H1 (cell line): ENCODE measurements at regions not wholly inside any gene's neighbourhood (a gene's known extent, or its start where the extent isn't known, plus 50 kb on each side); places are given as distances from the start of the nearest gene placed in this dataset.

Experiments used
- CTCF ChIA-PET: fragments of 300-600 bp; sonication (Branson Sonifier 250); formaldehyde crosslinking; loops from one replicate; lab custom pipeline; 2021; ENCODE audit not compliant: partially characterized antibody; lab: Charles Lee
- POLR2A ChIA-PET: fragments of 300-600 bp; sonication (Branson Sonifier 250); formaldehyde crosslinking; loops from one replicate; lab custom pipeline; 2021; ENCODE audit warnings: inconsistent platforms; ENCODE audit not compliant: partially characterized antibody; lab: Charles Lee
- DNase-seq, 2 experiments: peaks; one replicate each; pipeline versions ENCODE4 v3.0.0 to v3.0.0-alpha.2; 2010 to 2022; ENCODE audit warnings: low spot score in 2 of 2, low read depth in 1 of 2, mixed read lengths in 1 of 2
- FAIRE-seq: peaks from 2 replicates; lab custom pipeline; 2011; peaks lifted over from hg19 to GRCh38; lab: Jason Lieb, UNC
- H2AFZ ChIP-seq: 2 replicates; pipeline ENCODE4 v1.8.1; 2012; ENCODE audit warnings: low read length, inconsistent platforms
- H2AK5ac ChIP-seq: 2 replicates; pipeline ENCODE4 v1.6.1; 2013; ENCODE audit warnings: low read depth, low read length
- H2BK120ac ChIP-seq: replicated peaks from 2 replicates; pipeline ENCODE3; 2013; ENCODE audit warnings: low read depth, low read length, inconsistent platforms
- H2BK12ac ChIP-seq: 2 replicates; pipeline ENCODE4 v1.6.1; 2013; ENCODE audit warnings: low read depth, low read length
- H2BK15ac ChIP-seq: 2 replicates; pipeline ENCODE4 v1.6.1; 2013; ENCODE audit warnings: low read length
- H2BK20ac ChIP-seq: 2 replicates; pipeline ENCODE4 v1.6.1; 2013; ENCODE audit warnings: low read length
- H2BK5ac ChIP-seq: 2 replicates; pipeline ENCODE4 v1.6.1; 2013; ENCODE audit warnings: low read depth, low read length
- H3K14ac ChIP-seq: 2 replicates; pipeline ENCODE4 v1.6.1; 2013; ENCODE audit warnings: inconsistent platforms; ENCODE audit not compliant: insufficient read length
- H3K18ac ChIP-seq: 2 replicates; pipeline ENCODE4 v1.6.1; 2013; ENCODE audit warnings: low read length; ENCODE audit errors: extremely low read depth
- H3K23ac ChIP-seq: 2 replicates; pipeline ENCODE4 v1.6.1; 2013; ENCODE audit warnings: inconsistent platforms; ENCODE audit not compliant: insufficient read length
- H3K23me2 ChIP-seq: 2 replicates; pipeline ENCODE4 v1.6.1; 2013; ENCODE audit warnings: low read depth, low read length
- H3K27ac ChIP-seq: 2 replicates; pipeline ENCODE4 v1.6.1; 2011; ENCODE audit warnings: low read depth, low read length, inconsistent platforms
- H3K27me3 ChIP-seq, 4 experiments: replicated peaks in 1 of 4; 1 replicate in 1 of 4; 2 replicates in 3 of 4; pipeline versions ENCODE4 v1.6.1 to v1.8.1; 2011 to 2013; ENCODE audit warnings: low read length in 3 of 4, mild to moderate bottlenecking in 3 of 4, inconsistent platforms in 2 of 4, mixed read lengths in 2 of 4, moderate library complexity in 1 of 4; ENCODE audit not compliant: control insufficient read depth in 3 of 4, insufficient read depth in 3 of 4; ENCODE audit errors: extremely low read depth in 1 of 4
- H3K36me3 ChIP-seq, 4 experiments: 2 replicates each; pipeline versions ENCODE4 v1.6.1 to v1.8.1; 2011 to 2013; ENCODE audit warnings: mild to moderate bottlenecking in 4 of 4, low read length in 3 of 4, moderate library complexity in 2 of 4, control low read depth in 1 of 4, inconsistent platforms in 1 of 4; ENCODE audit not compliant: insufficient read depth in 4 of 4, control insufficient read depth in 2 of 4
- H3K4ac ChIP-seq: replicated peaks from 2 replicates; pipeline ENCODE3; 2013; ENCODE audit warnings: low read length, low read depth, mixed read lengths, inconsistent platforms; ENCODE audit not compliant: insufficient read length
- H3K4me1 ChIP-seq, 4 experiments: replicated peaks in 1 of 4; 1 replicate in 1 of 4; 2 replicates in 3 of 4; pipeline versions ENCODE4 v1.6.1 to v1.8.1; 2011 to 2013; ENCODE audit warnings: low read length in 3 of 4, inconsistent platforms in 2 of 4, mixed read lengths in 1 of 4; ENCODE audit not compliant: insufficient read depth in 4 of 4, control insufficient read depth in 3 of 4
- H3K4me2 ChIP-seq, 2 experiments: 2 replicates each; pipeline versions ENCODE4 v1.6.1 to v1.8.1; 2011 to 2013; ENCODE audit warnings: low read depth in 2 of 2, low read length in 2 of 2, control low read depth in 1 of 2, inconsistent platforms in 1 of 2, mild to moderate bottlenecking in 1 of 2; ENCODE audit not compliant: insufficient read depth in 1 of 2
- H3K4me3 ChIP-seq, 4 experiments: fragments of 200-600, 300-600 bp in 1 of 4; sonication (generic), shearing (Covaris generic), sonication (Bioruptor Twin) in 1 of 4; 2 replicates each; pipeline versions ENCODE4 v1.5.1 to v1.8.1; 2011 to 2016; ENCODE audit warnings: low read length in 4 of 4, low read depth in 3 of 4, control low read depth in 2 of 4, inconsistent platforms in 2 of 4, mild to moderate bottlenecking in 2 of 4, mixed read lengths in 1 of 4, moderate library complexity in 1 of 4; ENCODE audit not compliant: insufficient read depth in 2 of 4; ENCODE audit errors: extremely low read depth in 1 of 4
- H3K56ac ChIP-seq: replicated peaks from 2 replicates; pipeline ENCODE3; 2013; ENCODE audit warnings: low read depth, mild to moderate bottlenecking, mixed read lengths, low read length, inconsistent platforms; ENCODE audit not compliant: insufficient read length
- H3K79me1 ChIP-seq: 2 replicates; pipeline ENCODE4 v1.6.1; 2013; ENCODE audit warnings: low read depth, low read length, control low read depth
- H3K79me2 ChIP-seq, 2 experiments: 2 replicates each; pipeline versions ENCODE4 v1.6.1 to v1.8.1; 2012 to 2013; ENCODE audit warnings: low read length in 2 of 2, mild to moderate bottlenecking in 2 of 2, inconsistent platforms in 1 of 2; ENCODE audit not compliant: insufficient read depth in 2 of 2, control insufficient read depth in 1 of 2
- H3K9ac ChIP-seq, 4 experiments: replicated peaks in 1 of 4; 1 replicate in 1 of 4; 2 replicates in 3 of 4; pipeline versions ENCODE4 v1.6.1 to v1.8.1; 2011 to 2013; ENCODE audit warnings: low read depth in 3 of 4, low read length in 3 of 4, control low read depth in 2 of 4, mild to moderate bottlenecking in 2 of 4, moderate library complexity in 2 of 4, inconsistent platforms in 1 of 4; ENCODE audit errors: extremely low read depth in 1 of 4
- H3K9me3 ChIP-seq, 2 experiments: 2 replicates each; pipeline versions ENCODE4 v1.6.1 to v1.8.1; 2012 to 2013; ENCODE audit warnings: mild to moderate bottlenecking in 2 of 2, moderate library complexity in 2 of 2, control low read depth in 1 of 2, inconsistent platforms in 1 of 2, low read depth in 1 of 2, low read length in 1 of 2, mixed read lengths in 1 of 2; ENCODE audit not compliant: insufficient read depth in 2 of 2
- H4K20me1 ChIP-seq, 2 experiments: replicated peaks in 1 of 2; 2 replicates each; pipeline versions ENCODE3 to v1.8.1; 2011 to 2013; ENCODE audit warnings: inconsistent platforms in 2 of 2, low read length in 2 of 2, mild to moderate bottlenecking in 1 of 2; ENCODE audit not compliant: insufficient read depth in 2 of 2, control insufficient read depth in 1 of 2
- H4K5ac ChIP-seq: 2 replicates; pipeline ENCODE4 v1.6.1; 2013; ENCODE audit warnings: low read length, low read depth, mixed read lengths, inconsistent platforms; ENCODE audit not compliant: insufficient read length
- H4K8ac ChIP-seq: 2 replicates; pipeline ENCODE4 v1.8.0; 2013; ENCODE audit warnings: mild to moderate bottlenecking, moderate library complexity, low read length, inconsistent platforms; ENCODE audit not compliant: insufficient read depth; ENCODE audit errors: extremely low read depth
- H4K91ac ChIP-seq: replicated peaks from 2 replicates; pipeline ENCODE3; 2013; ENCODE audit warnings: low read length, mixed read lengths, inconsistent platforms; ENCODE audit not compliant: insufficient read length
- BCL11A ChIP-seq, 2 experiments: IDR thresholded peaks; one replicate each; pipeline ENCODE4 v1.6.1; 2011; ENCODE audit warnings: low read depth in 2 of 2, low read length in 2 of 2, mild to moderate bottlenecking in 2 of 2
- CTCF ChIP-seq, 3 experiments: IDR thresholded peaks; 1 replicate in 2 of 3; 2 replicates in 1 of 3; pipeline versions ENCODE4 v1.5.1 to v1.6.1; 2011; ENCODE audit warnings: low read length in 3 of 3, mild to moderate bottlenecking in 3 of 3, inconsistent platforms in 2 of 3, low read depth in 1 of 3, moderate library complexity in 1 of 3; ENCODE audit not compliant: insufficient read depth in 1 of 3; ENCODE audit errors: control extremely low read depth in 1 of 3
- EZH2 ChIP-seq: fragments of 200-600 bp; sonication (generic); IDR thresholded peaks from 2 replicates; pipeline ENCODE4 v1.7.1; 2012; ENCODE audit warnings: low read depth, mild to moderate bottlenecking, moderate library complexity, low read length, inconsistent platforms; ENCODE audit not compliant: severe bottlenecking
- GABPA ChIP-seq: IDR thresholded peaks from 2 replicates; pipeline ENCODE4 v1.6.1; 2011; ENCODE audit warnings: mild to moderate bottlenecking, low read length, moderate library complexity, borderline replicate concordance; ENCODE audit not compliant: insufficient read depth
- JUN ChIP-seq: IDR thresholded peaks from 2 replicates; pipeline ENCODE4 v1.6.1; 2011; ENCODE audit warnings: low read depth, mild to moderate bottlenecking, improper control_type of control experiment, low read length
- KDM4A ChIP-seq: IDR thresholded peaks from one replicate; pipeline ENCODE4 v1.7.1; 2012; ENCODE audit warnings: low read depth, mild to moderate bottlenecking, moderate library complexity, low read length, inconsistent platforms; ENCODE audit not compliant: severe bottlenecking
- RAD21 ChIP-seq, 2 experiments: IDR thresholded peaks in 1 of 2; conservative IDR thresholded peaks in 1 of 2; 2 replicates each; pipeline ENCODE4 v1.6.1; 2011; ENCODE audit warnings: low read depth in 2 of 2, low read length in 2 of 2, improper control_type of control experiment in 1 of 2, inconsistent platforms in 1 of 2, mild to moderate bottlenecking in 1 of 2, moderate library complexity in 1 of 2
- RFX5 ChIP-seq: IDR thresholded peaks from 2 replicates; pipeline ENCODE4 v1.6.1; 2011; ENCODE audit warnings: low read depth, low read length, improper control_type of control experiment, borderline replicate concordance
- RXRA ChIP-seq: IDR thresholded peaks from 2 replicates; pipeline ENCODE4 v1.6.1; 2011; ENCODE audit warnings: low read depth, mild to moderate bottlenecking, low read length, moderate library complexity; ENCODE audit not compliant: insufficient read depth
- SIN3A ChIP-seq, 2 experiments: IDR thresholded peaks in 1 of 2; conservative IDR thresholded peaks in 1 of 2; 2 replicates each; pipeline ENCODE4 v1.6.1; 2011 to 2012; ENCODE audit warnings: low read length in 2 of 2, improper control_type of control experiment in 1 of 2, low read depth in 1 of 2, mild to moderate bottlenecking in 1 of 2
- TCF12 ChIP-seq: IDR thresholded peaks from 2 replicates; pipeline ENCODE4 v1.6.1; 2011; ENCODE audit warnings: low read depth, mild to moderate bottlenecking, low read length
- TEAD4 ChIP-seq: IDR thresholded peaks from 2 replicates; pipeline ENCODE4 v1.6.1; 2012; ENCODE audit warnings: low read depth, low read length, inconsistent platforms, mixed read lengths

GRCh38 chr4:165700855-165701254 is 172.2 kb upstream of the TLL1 start:
- H3K23me2 ChIP-seq = no peaks in the 10 kb centered on the region
- no peak for FAIRE-seq
- H3K9ac ChIP-seq = no peak overlapping the region
- TF ChIP-seq KDM4A (no peak), GABPA (no peak), RFX5 (no peak), SIN3A (conservative IDR thresholded peaks at IDR 0.05 in 1 of 2, IDR thresholded peaks at IDR 0.05 in 1 of 2; ENCODE audit: low read depth in 1 of 2, low read length in 2 of 2) (no peak), JUN (no peak), EZH2 (no peak), TCF12 (no peak), BCL11A (IDR thresholded peaks at IDR 0.05; ENCODE audit: low read depth in 2 of 2, low read length in 2 of 2) (no peak), CTCF (IDR thresholded peaks at IDR 0.05; ENCODE audit: control extremely low read depth in 1 of 3, insufficient read depth in 1 of 3, low read depth in 1 of 3, low read length in 3 of 3) (peak; percentile 46 to 67 (median 65); a peak in 3 of 4 replicates), RAD21 (IDR thresholded peaks at IDR 0.05 in 1 of 2, conservative IDR thresholded peaks at IDR 0.05 in 1 of 2; ENCODE audit: low read depth in 2 of 2, low read length in 2 of 2) (peak; percentile 66 to 76), RXRA (no peak), TEAD4 (no peak)

More at GRCh38 chr4:165700855-165701254, 172.2 kb upstream of the TLL1 start:
- no peak overlapping the region for H2BK12ac ChIP-seq
- ChIA-PET CTCF (interaction anchor here (0.7 to 2.3 kb wide), 12 partner anchors 10 to 378 kb away, joined by 3 to 9 read pairs (median 4); no protein-coding TSS in a partner anchor), POLR2A (no interaction called here)
- no peak overlapping the region for H3K4me3 ChIP-seq
- H3K9me3 ChIP-seq = no peaks in the 10 kb centered on the region
- H2BK20ac ChIP-seq = no peak overlapping the region
- H2BK5ac ChIP-seq = no peak overlapping the region
- H2BK15ac ChIP-seq = no peak overlapping the region
- no peak overlapping the region for H4K91ac ChIP-seq
- H3K56ac ChIP-seq = no peak overlapping the region
- H2AK5ac ChIP-seq = no peak overlapping the region
- no peak overlapping the region for H3K4ac ChIP-seq
- no peak overlapping the region for H4K8ac ChIP-seq
- no peak overlapping the region for H3K23ac ChIP-seq
- no peak overlapping the region for H3K27ac ChIP-seq
- DNase-seq = no peak
- H3K4me1 ChIP-seq = no peaks in the 10 kb centered on the region
- no peak overlapping the region for H3K18ac ChIP-seq
- no peak overlapping the region for H2BK120ac ChIP-seq
- H3K14ac ChIP-seq = no peak overlapping the region
- H3K27me3 ChIP-seq = no peaks in the 10 kb centered on the region
- H3K4me2 ChIP-seq = no peak overlapping the region
- H3K79me2 ChIP-seq = no peaks in the 10 kb centered on the region
- H4K20me1 ChIP-seq = no peaks in the 10 kb centered on the region
- no peak overlapping the region for H4K5ac ChIP-seq
- no peaks in the 10 kb centered on the region for H3K36me3 ChIP-seq
- no peaks in the 10 kb centered on the region for H3K79me1 ChIP-seq
- no peak overlapping the region for H2AFZ ChIP-seq
